Prostate gland (tissue), 2 donors: ENCODE measurements at regions not wholly inside any gene's neighbourhood (a gene's known extent, or its start where the extent isn't known, plus 50 kb on each side); places are given as distances from the start of the nearest gene placed in this dataset.

Experiments used
- CTCF ChIP-seq, 4 experiments: fragments of 200-600 bp in 2 of 4; fragments of 450-650 bp in 2 of 4; sonication (generic) in 2 of 4; IDR thresholded peaks; 1 replicate in 3 of 4; 2 replicates in 1 of 4; pipeline ENCODE4 v1.5.1; 2016 to 2019; ENCODE audit warnings: antibody characterized with exemption in 4 of 4, mild to moderate bottlenecking in 2 of 4, moderate library complexity in 2 of 4
- POLR2A ChIP-seq: fragments of 450-650 bp; IDR thresholded peaks from one replicate; pipeline ENCODE4 v1.6.1; 2016; ENCODE audit warnings: antibody characterized with exemption, mild to moderate bottlenecking
- POLR2AphosphoS5 ChIP-seq: sonication (generic); formaldehyde crosslinking; IDR thresholded peaks from one replicate; pipeline ENCODE4 v1.6.1; 2017; ENCODE audit warnings: antibody characterized with exemption

GRCh38 chr9:2424619-2425033 is 197.0 kb upstream of the VLDLR start:
- no peak for TF ChIP-seq CTCF (IDR thresholded peaks at IDR 0.05)
- TF ChIP-seq POLR2A: no peak
- no peak for TF ChIP-seq POLR2AphosphoS5
